ENCODE measurements at regions not wholly inside any gene's neighbourhood (a gene's known extent, or its start where the extent isn't known, plus 50 kb on each side); places are given as distances from the start of the nearest gene placed in this dataset.
"Not testable (repeated sequence)": the region's sequence is repeated elsewhere in the genome, so short reads cannot be mapped to it uniquely, and the experiment has no call there.

GRCh38 chr21:24423546-24423945 lies 1183.7 kb downstream of the MRPL39 start:
- Histone ChIP-seq H2AFZ (ENCODE audit: low read length, unreplicated experiment) (no peak overlapping the region), H3K36me3 (ENCODE audit: insufficient read depth, low read length) (no peaks in the 10 kb centered on the region), H3K27me3 (ENCODE audit: insufficient read depth, low read length) (no peaks in the 10 kb centered on the region), H3K4me3 (ENCODE audit: low read depth, low read length) (no peak overlapping the region), H3K79me2 (ENCODE audit: control insufficient read depth, insufficient read depth, low read length, unreplicated experiment) (no peaks in the 10 kb centered on the region), H3K4me1 (ENCODE audit: control insufficient read depth, insufficient read depth, low read length, unreplicated experiment) (no peaks in the 10 kb centered on the region), H3K27ac (ENCODE audit: low read depth, low read length) (no peak overlapping the region)

GRCh38 chr21:24420689-24421088 lies 1186.6 kb downstream of the MRPL39 start:
- Histone ChIP-seq H3K4me1 (ENCODE audit: control insufficient read depth, insufficient read depth, low read length, unreplicated experiment) (no peaks in the 10 kb centered on the region), H3K27me3 (ENCODE audit: insufficient read depth, low read length) (no peaks in the 10 kb centered on the region), H2AFZ (ENCODE audit: low read length, unreplicated experiment) (no peak overlapping the region), H3K27ac (ENCODE audit: low read depth, low read length) (no peak overlapping the region), H3K4me3 (ENCODE audit: low read depth, low read length) (no peak overlapping the region), H3K79me2 (ENCODE audit: control insufficient read depth, insufficient read depth, low read length, unreplicated experiment) (no peaks in the 10 kb centered on the region), H3K36me3 (ENCODE audit: insufficient read depth, low read length) (no peaks in the 10 kb centered on the region)

GRCh38 chr21:24419641-24420040 lies 1187.6 kb downstream of the MRPL39 start:
- H3K79me2 ChIP-seq (ENCODE audit: control insufficient read depth, insufficient read depth, low read length, unreplicated experiment); H3K36me3 ChIP-seq (ENCODE audit: insufficient read depth, low read length); H3K4me1 ChIP-seq (ENCODE audit: control insufficient read depth, insufficient read depth, low read length, unreplicated experiment); H3K27ac ChIP-seq (ENCODE audit: low read depth, low read length); H2AFZ ChIP-seq (ENCODE audit: low read length, unreplicated experiment); H3K4me3 ChIP-seq (ENCODE audit: low read depth, low read length); H3K27me3 ChIP-seq (ENCODE audit: insufficient read depth, low read length): not testable (repeated sequence)

GRCh38 chr21:24418671-24419070 lies 1188.6 kb downstream of the MRPL39 start:
- H3K27ac ChIP-seq (ENCODE audit: low read depth, low read length) = no peak overlapping the region
- no peaks in the 10 kb centered on the region for H3K36me3 ChIP-seq (ENCODE audit: insufficient read depth, low read length)
- no peaks in the 10 kb centered on the region for H3K27me3 ChIP-seq (ENCODE audit: insufficient read depth, low read length)
- no peak overlapping the region for H3K4me3 ChIP-seq (ENCODE audit: low read depth, low read length)
- H3K79me2 ChIP-seq (ENCODE audit: control insufficient read depth, insufficient read depth, low read length, unreplicated experiment) = no peaks in the 10 kb centered on the region
- H3K4me1 ChIP-seq (ENCODE audit: control insufficient read depth, insufficient read depth, low read length, unreplicated experiment) = no peaks in the 10 kb centered on the region
- H2AFZ ChIP-seq (ENCODE audit: low read length, unreplicated experiment) = no peak overlapping the region

- Histone ChIP-seq H3K27ac (ENCODE audit: low read depth, low read length) (no peak overlapping the region), H3K27me3 (ENCODE audit: insufficient read depth, low read length) (no peaks in the 10 kb centered on the region), H3K4me1 (ENCODE audit: control insufficient read depth, insufficient read depth, low read length, unreplicated experiment) (no peaks in the 10 kb centered on the region), H3K4me3 (ENCODE audit: low read depth, low read length) (no peak overlapping the region), H3K79me2 (ENCODE audit: control insufficient read depth, insufficient read depth, low read length, unreplicated experiment) (no peaks in the 10 kb centered on the region), H2AFZ (ENCODE audit: low read length, unreplicated experiment) (no peak overlapping the region), H3K36me3 (ENCODE audit: insufficient read depth, low read length) (no peaks in the 10 kb centered on the region)
Measured at GRCh38 chr21:24411429-24411828, 1195.9 kb downstream of the MRPL39 start.

GRCh38 chr21:24403221-24403620 lies 1204.1 kb downstream of the MRPL39 start:
- no peak overlapping the region for H3K27ac ChIP-seq (ENCODE audit: low read depth, low read length)
- no peaks in the 10 kb centered on the region for H3K36me3 ChIP-seq (ENCODE audit: insufficient read depth, low read length)
- H3K27me3 ChIP-seq (ENCODE audit: insufficient read depth, low read length) = no peaks in the 10 kb centered on the region
- H2AFZ ChIP-seq (ENCODE audit: low read length, unreplicated experiment) = no peak overlapping the region
- no peaks in the 10 kb centered on the region for H3K79me2 ChIP-seq (ENCODE audit: control insufficient read depth, insufficient read depth, low read length, unreplicated experiment)
- no peak overlapping the region for H3K4me3 ChIP-seq (ENCODE audit: low read depth, low read length)
- H3K4me1 ChIP-seq (ENCODE audit: control insufficient read depth, insufficient read depth, low read length, unreplicated experiment) = no peaks in the 10 kb centered on the region

- H3K4me1 ChIP-seq (ENCODE audit: control insufficient read depth, insufficient read depth, low read length, unreplicated experiment) = no peaks in the 10 kb centered on the region
- no peak overlapping the region for H2AFZ ChIP-seq (ENCODE audit: low read length, unreplicated experiment)
- no peak overlapping the region for H3K27ac ChIP-seq (ENCODE audit: low read depth, low read length)
- H3K4me3 ChIP-seq (ENCODE audit: low read depth, low read length) = no peak overlapping the region
- no peaks in the 10 kb centered on the region for H3K79me2 ChIP-seq (ENCODE audit: control insufficient read depth, insufficient read depth, low read length, unreplicated experiment)
- H3K27me3 ChIP-seq (ENCODE audit: insufficient read depth, low read length) = no peaks in the 10 kb centered on the region
- H3K36me3 ChIP-seq (ENCODE audit: insufficient read depth, low read length) = no peaks in the 10 kb centered on the region
Measured at GRCh38 chr21:24395320-24395923, 1211.9 kb downstream of the MRPL39 start.

GRCh38 chr21:24375201-24375600 lies 1232.1 kb downstream of the MRPL39 start:
- H3K4me1 ChIP-seq (ENCODE audit: control insufficient read depth, insufficient read depth, low read length, unreplicated experiment) = no peaks in the 10 kb centered on the region
- H3K36me3 ChIP-seq (ENCODE audit: insufficient read depth, low read length) = no peaks in the 10 kb centered on the region
- H3K27ac ChIP-seq (ENCODE audit: low read depth, low read length) = no peak overlapping the region
- H3K27me3 ChIP-seq (ENCODE audit: insufficient read depth, low read length) = no peaks in the 10 kb centered on the region
- no peak overlapping the region for H3K4me3 ChIP-seq (ENCODE audit: low read depth, low read length)
- H2AFZ ChIP-seq (ENCODE audit: low read length, unreplicated experiment) = no peak overlapping the region
- H3K79me2 ChIP-seq (ENCODE audit: control insufficient read depth, insufficient read depth, low read length, unreplicated experiment) = no peaks in the 10 kb centered on the region

- Histone ChIP-seq H3K4me1 (ENCODE audit: control insufficient read depth, insufficient read depth, low read length, unreplicated experiment) (no peaks in the 10 kb centered on the region), H3K36me3 (ENCODE audit: insufficient read depth, low read length) (no peaks in the 10 kb centered on the region), H3K79me2 (ENCODE audit: control insufficient read depth, insufficient read depth, low read length, unreplicated experiment) (no peaks in the 10 kb centered on the region), H3K27ac (ENCODE audit: low read depth, low read length) (no peak overlapping the region), H2AFZ (ENCODE audit: low read length, unreplicated experiment) (no peak overlapping the region), H3K4me3 (ENCODE audit: low read depth, low read length) (no peak overlapping the region), H3K27me3 (ENCODE audit: insufficient read depth, low read length) (no peaks in the 10 kb centered on the region)
Measured at GRCh38 chr21:24372506-24372905, 1234.8 kb downstream of the MRPL39 start.

- no peak overlapping the region for H3K27ac ChIP-seq (ENCODE audit: low read depth, low read length)
- H2AFZ ChIP-seq (ENCODE audit: low read length, unreplicated experiment) = no peak overlapping the region
- no peaks in the 10 kb centered on the region for H3K79me2 ChIP-seq (ENCODE audit: control insufficient read depth, insufficient read depth, low read length, unreplicated experiment)
- H3K27me3 ChIP-seq (ENCODE audit: insufficient read depth, low read length) = no peaks in the 10 kb centered on the region
- no peaks in the 10 kb centered on the region for H3K4me1 ChIP-seq (ENCODE audit: control insufficient read depth, insufficient read depth, low read length, unreplicated experiment)
- no peak overlapping the region for H3K4me3 ChIP-seq (ENCODE audit: low read depth, low read length)
- H3K36me3 ChIP-seq (ENCODE audit: insufficient read depth, low read length) = no peaks in the 10 kb centered on the region
Measured at GRCh38 chr21:24369746-24370145, 1237.5 kb downstream of the MRPL39 start.

GRCh38 chr21:24369278-24369677 lies 1238.0 kb downstream of the MRPL39 start:
- Histone ChIP-seq H3K4me1 (ENCODE audit: control insufficient read depth, insufficient read depth, low read length, unreplicated experiment) (no peaks in the 10 kb centered on the region), H3K4me3 (ENCODE audit: low read depth, low read length) (no peak overlapping the region), H3K27ac (ENCODE audit: low read depth, low read length) (no peak overlapping the region), H3K27me3 (ENCODE audit: insufficient read depth, low read length) (no peaks in the 10 kb centered on the region), H3K36me3 (ENCODE audit: insufficient read depth, low read length) (no peaks in the 10 kb centered on the region), H2AFZ (ENCODE audit: low read length, unreplicated experiment) (no peak overlapping the region), H3K79me2 (ENCODE audit: control insufficient read depth, insufficient read depth, low read length, unreplicated experiment) (no peaks in the 10 kb centered on the region)

Measured in ACC112 (cell line).